Neural progenitor cell (in vitro differentiated cells): ENCODE measurements at regions not wholly inside any gene's neighbourhood (a gene's known extent, or its start where the extent isn't known, plus 50 kb on each side); places are given as distances from the start of the nearest gene placed in this dataset.

ENCODE experiments used
- EZH2phosphoT487 ChIP-seq: fragments of 200-600 bp; sonication (generic); IDR thresholded peaks from 2 replicates; pipeline ENCODE4 v1.6.1; 2017; ENCODE audit warnings: antibody characterized with exemption
- TF ChIP-seq, protein P1 (sequence below): fragments of 200-600 bp; sonication (generic); IDR thresholded peaks from 2 replicates; pipeline ENCODE4 v1.5.1; 2017; ENCODE audit warnings: antibody characterized with exemption, mild to moderate bottlenecking

DNA sequence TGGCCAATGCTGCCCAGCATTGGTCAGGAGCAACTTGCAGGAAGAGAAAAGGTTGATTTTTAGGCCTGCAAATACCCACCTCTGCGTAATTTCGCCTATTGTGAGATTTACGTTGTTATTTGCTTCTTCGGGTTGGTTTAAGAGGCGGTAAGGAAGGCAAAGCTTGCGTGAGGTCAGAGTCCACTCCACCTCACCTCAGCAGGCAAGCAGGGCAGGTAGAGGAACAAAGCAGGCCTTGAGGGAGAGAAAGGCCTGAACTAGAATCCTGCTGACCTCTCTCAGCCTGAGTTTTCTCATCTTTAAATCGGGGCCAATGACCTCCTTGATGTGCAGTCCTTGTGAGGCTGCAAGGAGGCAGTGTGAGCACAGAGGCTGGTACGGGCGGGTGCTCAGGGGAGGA lies 239.1 kb downstream of the CDC5L start:
- TF ChIP-seq, protein P1, sequence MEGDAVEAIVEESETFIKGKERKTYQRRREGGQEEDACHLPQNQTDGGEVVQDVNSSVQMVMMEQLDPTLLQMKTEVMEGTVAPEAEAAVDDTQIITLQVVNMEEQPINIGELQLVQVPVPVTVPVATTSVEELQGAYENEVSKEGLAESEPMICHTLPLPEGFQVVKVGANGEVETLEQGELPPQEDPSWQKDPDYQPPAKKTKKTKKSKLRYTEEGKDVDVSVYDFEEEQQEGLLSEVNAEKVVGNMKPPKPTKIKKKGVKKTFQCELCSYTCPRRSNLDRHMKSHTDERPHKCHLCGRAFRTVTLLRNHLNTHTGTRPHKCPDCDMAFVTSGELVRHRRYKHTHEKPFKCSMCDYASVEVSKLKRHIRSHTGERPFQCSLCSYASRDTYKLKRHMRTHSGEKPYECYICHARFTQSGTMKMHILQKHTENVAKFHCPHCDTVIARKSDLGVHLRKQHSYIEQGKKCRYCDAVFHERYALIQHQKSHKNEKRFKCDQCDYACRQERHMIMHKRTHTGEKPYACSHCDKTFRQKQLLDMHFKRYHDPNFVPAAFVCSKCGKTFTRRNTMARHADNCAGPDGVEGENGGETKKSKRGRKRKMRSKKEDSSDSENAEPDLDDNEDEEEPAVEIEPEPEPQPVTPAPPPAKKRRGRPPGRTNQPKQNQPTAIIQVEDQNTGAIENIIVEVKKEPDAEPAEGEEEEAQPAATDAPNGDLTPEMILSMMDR: no peak
- no peak for TF ChIP-seq EZH2phosphoT487
